Astrocyte (in vitro differentiated cells and primary cell): ENCODE measurements at regions not wholly inside any gene's neighbourhood (a gene's known extent, or its start where the extent isn't known, plus 50 kb on each side); places are given as distances from the start of the nearest gene placed in this dataset.

Source experiments
- DNase-seq: peaks from one replicate; pipeline ENCODE4 v3.0.0-alpha.2; 2010; ENCODE audit warnings: low read depth
- FAIRE-seq: peaks from 2 replicates; lab custom pipeline; 2011; peaks lifted over from hg19 to GRCh38; lab: Jason Lieb, UNC
- H2AFZ ChIP-seq: 2 replicates; pipeline ENCODE4 v1.6.0; 2012; ENCODE audit warnings: low read depth, low read length, inconsistent platforms
- H3K27ac ChIP-seq: 2 replicates; pipeline ENCODE4 v1.5.1; 2011; ENCODE audit warnings: low read depth, low read length, inconsistent platforms
- H3K27me3 ChIP-seq: 2 replicates; pipeline ENCODE4 v1.6.0; 2011; ENCODE audit warnings: low read length, inconsistent platforms; ENCODE audit not compliant: insufficient read depth
- H3K36me3 ChIP-seq: 2 replicates; pipeline ENCODE4 v1.5.1; 2011; ENCODE audit warnings: low read length, inconsistent platforms; ENCODE audit not compliant: insufficient read depth
- H3K4me1 ChIP-seq: 2 replicates; pipeline ENCODE4 v1.5.1; 2011; ENCODE audit warnings: low read length, inconsistent platforms; ENCODE audit not compliant: insufficient read depth
- H3K4me2 ChIP-seq: 2 replicates; pipeline ENCODE4 v1.6.0; 2012; ENCODE audit warnings: low read length, inconsistent platforms
- H3K4me3 ChIP-seq: 2 replicates; pipeline ENCODE4 v1.5.1; 2011; ENCODE audit warnings: low read depth, mild to moderate bottlenecking, low read length, inconsistent platforms; ENCODE audit not compliant: insufficient read depth
- H3K79me2 ChIP-seq: 2 replicates; pipeline ENCODE4 v1.6.0; 2012; ENCODE audit warnings: mild to moderate bottlenecking, low read length, inconsistent platforms; ENCODE audit not compliant: insufficient read depth
- H3K9ac ChIP-seq: 2 replicates; pipeline ENCODE4 v1.6.0; 2012; ENCODE audit warnings: mild to moderate bottlenecking, low read length, inconsistent platforms
- H3K9me3 ChIP-seq: 2 replicates; pipeline ENCODE4 v1.5.1; 2012; ENCODE audit warnings: low read depth, mild to moderate bottlenecking, low read length, inconsistent platforms; ENCODE audit not compliant: insufficient read depth
- H4K20me1 ChIP-seq: 2 replicates; pipeline ENCODE4 v1.6.0; 2012; ENCODE audit warnings: low read length, inconsistent platforms; ENCODE audit not compliant: insufficient read depth
- H3K27ac Mint-ChIP-seq: one replicate; pipeline ENCODE4 v1.8.0; 2021; ENCODE audit warnings: mild to moderate bottlenecking, mixed read lengths; ENCODE audit not compliant: unreplicated experiment
- H3K27me3 Mint-ChIP-seq: one replicate; pipeline ENCODE4 v1.8.0; 2021; ENCODE audit warnings: low read depth, mixed read lengths; ENCODE audit not compliant: unreplicated experiment
- H3K36me3 Mint-ChIP-seq: one replicate; pipeline ENCODE4 v1.8.0; 2021; ENCODE audit warnings: low read depth, mixed read lengths; ENCODE audit not compliant: unreplicated experiment
- H3K4me1 Mint-ChIP-seq: one replicate; pipeline ENCODE4 v1.8.0; 2021; ENCODE audit warnings: low read depth, mixed read lengths; ENCODE audit not compliant: unreplicated experiment
- H3K4me3 Mint-ChIP-seq: one replicate; pipeline ENCODE4 v1.8.0; 2021; ENCODE audit warnings: mild to moderate bottlenecking, moderate library complexity, mixed read lengths; ENCODE audit not compliant: unreplicated experiment
- H3K9me3 Mint-ChIP-seq: one replicate; pipeline ENCODE4 v1.8.0; 2021; ENCODE audit warnings: mild to moderate bottlenecking, mixed read lengths; ENCODE audit not compliant: unreplicated experiment
- EZH2 ChIP-seq: IDR thresholded peaks from 2 replicates; pipeline ENCODE4 v1.6.1; 2012; ENCODE audit warnings: mild to moderate bottlenecking, low read length, inconsistent platforms; ENCODE audit not compliant: insufficient read depth
- TF ChIP-seq, protein P1 (sequence below): IDR thresholded peaks from 2 replicates; pipeline ENCODE4 v1.5.1; 2011; ENCODE audit warnings: low read depth, mild to moderate bottlenecking, inconsistent platforms, low read length, moderate library complexity; ENCODE audit not compliant: insufficient read depth

DNA sequence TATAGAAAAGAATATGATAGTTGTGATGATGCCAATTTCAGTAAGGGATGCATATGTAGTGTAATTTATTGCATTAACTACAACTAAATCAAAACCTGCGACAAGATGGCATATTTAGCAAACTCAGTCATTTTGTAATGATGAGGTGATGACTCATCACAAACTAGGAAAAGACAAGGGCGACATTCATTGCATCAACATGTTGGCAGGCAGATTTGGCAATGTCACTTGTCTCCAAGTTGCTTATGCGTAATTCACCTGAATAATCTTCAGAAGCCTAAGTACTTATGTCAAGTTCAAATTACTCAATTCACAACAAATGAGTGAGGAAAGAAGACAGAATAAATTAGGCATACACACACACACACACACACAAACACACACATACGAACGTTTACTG is 273.2 kb upstream of the RGPD4 start:
- no peak overlapping the region for H3K27ac ChIP-seq
- no peak for TF ChIP-seq EZH2
- TF ChIP-seq, protein P1, sequence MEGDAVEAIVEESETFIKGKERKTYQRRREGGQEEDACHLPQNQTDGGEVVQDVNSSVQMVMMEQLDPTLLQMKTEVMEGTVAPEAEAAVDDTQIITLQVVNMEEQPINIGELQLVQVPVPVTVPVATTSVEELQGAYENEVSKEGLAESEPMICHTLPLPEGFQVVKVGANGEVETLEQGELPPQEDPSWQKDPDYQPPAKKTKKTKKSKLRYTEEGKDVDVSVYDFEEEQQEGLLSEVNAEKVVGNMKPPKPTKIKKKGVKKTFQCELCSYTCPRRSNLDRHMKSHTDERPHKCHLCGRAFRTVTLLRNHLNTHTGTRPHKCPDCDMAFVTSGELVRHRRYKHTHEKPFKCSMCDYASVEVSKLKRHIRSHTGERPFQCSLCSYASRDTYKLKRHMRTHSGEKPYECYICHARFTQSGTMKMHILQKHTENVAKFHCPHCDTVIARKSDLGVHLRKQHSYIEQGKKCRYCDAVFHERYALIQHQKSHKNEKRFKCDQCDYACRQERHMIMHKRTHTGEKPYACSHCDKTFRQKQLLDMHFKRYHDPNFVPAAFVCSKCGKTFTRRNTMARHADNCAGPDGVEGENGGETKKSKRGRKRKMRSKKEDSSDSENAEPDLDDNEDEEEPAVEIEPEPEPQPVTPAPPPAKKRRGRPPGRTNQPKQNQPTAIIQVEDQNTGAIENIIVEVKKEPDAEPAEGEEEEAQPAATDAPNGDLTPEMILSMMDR = no peak
- no peak for FAIRE-seq
- peak; percentile 25 for DNase-seq
- H2AFZ ChIP-seq = no peak overlapping the region
- no peaks in the 10 kb centered on the region for H3K36me3 ChIP-seq
- no peak overlapping the region for H3K4me2 ChIP-seq
- H3K4me1 Mint-ChIP-seq = no peaks in the 10 kb centered on the region
- H3K4me1 ChIP-seq = no peaks in the 10 kb centered on the region
- peaks cover 2% of the 10 kb centered on the region for H3K36me3 Mint-ChIP-seq
- peaks cover 11% of the 10 kb centered on the region for H3K9me3 Mint-ChIP-seq
- no peaks in the 10 kb centered on the region for H3K27me3 Mint-ChIP-seq
- no peaks in the 10 kb centered on the region for H3K79me2 ChIP-seq
- H3K27ac Mint-ChIP-seq = no peak overlapping the region
- no peaks in the 10 kb centered on the region for H4K20me1 ChIP-seq
- H3K4me3 Mint-ChIP-seq = no peak overlapping the region
- H3K9ac ChIP-seq = no peak overlapping the region
- H3K27me3 ChIP-seq = no peaks in the 10 kb centered on the region
- H3K9me3 ChIP-seq = peaks cover 6% of the 10 kb centered on the region
- H3K4me3 ChIP-seq = no peak overlapping the region

DNA sequence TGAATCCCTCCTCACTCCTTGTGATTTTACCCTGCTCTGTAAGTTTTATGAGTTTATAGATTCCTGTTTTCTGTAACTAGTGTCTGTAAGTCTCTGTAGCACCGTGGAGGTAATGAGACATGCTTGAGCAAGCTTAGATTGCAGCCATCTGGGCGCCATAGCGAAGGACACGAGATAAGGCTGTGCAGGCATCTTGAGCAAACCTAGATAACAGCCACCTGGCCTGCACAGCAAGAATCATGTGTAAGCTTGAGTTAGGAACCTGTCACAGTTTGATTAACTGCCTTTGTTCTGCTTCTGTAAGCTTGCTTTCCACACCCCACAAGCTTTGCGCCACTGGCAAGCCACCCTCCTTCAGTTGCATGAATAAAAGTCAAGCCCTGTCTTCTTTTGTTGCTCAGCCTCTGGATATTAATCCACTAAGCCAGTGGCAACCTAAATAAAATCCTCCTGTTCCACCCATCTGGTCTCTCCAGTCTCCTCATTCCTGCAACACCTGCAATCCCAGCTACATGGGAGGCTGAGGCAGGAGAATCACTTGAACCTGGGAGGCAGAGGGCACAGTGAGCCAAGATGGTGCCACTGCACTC is 270.6 kb upstream of the RGPD4 start:
- FAIRE-seq = no peak
- H3K27me3 Mint-ChIP-seq = no peaks in the 10 kb centered on the region
- H3K9me3 ChIP-seq = peaks cover 6% of the 10 kb centered on the region

DNA sequence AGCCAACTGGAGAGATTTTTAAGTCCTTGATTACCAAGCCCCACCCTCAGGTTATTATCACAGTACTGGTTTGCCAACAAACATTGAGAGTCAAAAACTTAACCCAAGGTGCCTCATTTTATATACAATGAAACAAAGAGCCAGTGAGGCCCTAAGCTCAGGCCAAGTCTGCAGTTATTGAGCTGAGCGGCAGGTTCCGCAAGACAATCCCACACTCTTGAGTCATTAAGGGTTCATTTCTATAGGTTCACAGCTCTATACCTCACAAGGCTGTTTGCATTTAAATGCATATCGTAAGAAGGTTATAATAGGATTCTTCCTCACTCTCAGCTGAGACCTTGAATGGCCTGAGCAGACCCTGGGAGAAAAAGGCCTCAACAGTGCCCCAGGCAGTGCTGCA is 268.4 kb upstream of the RGPD4 start:
- H3K4me3 Mint-ChIP-seq = no peak overlapping the region
- H4K20me1 ChIP-seq = no peaks in the 10 kb centered on the region
- H3K4me2 ChIP-seq = no peak overlapping the region
- H3K27me3 ChIP-seq = no peaks in the 10 kb centered on the region
- no peak overlapping the region for H3K9ac ChIP-seq
- no peaks in the 10 kb centered on the region for H3K79me2 ChIP-seq
- DNase-seq (no peak), FAIRE-seq (no peak)
- peaks cover 13% of the 10 kb centered on the region for H3K9me3 Mint-ChIP-seq
- no peak overlapping the region for H3K4me3 ChIP-seq
- no peak for TF ChIP-seq EZH2
- TF ChIP-seq, protein P1 = no peak
- no peak overlapping the region for H3K27ac ChIP-seq
- no peak overlapping the region for H3K27ac Mint-ChIP-seq
- H3K4me1 Mint-ChIP-seq = no peaks in the 10 kb centered on the region
- H3K27me3 Mint-ChIP-seq = peaks cover 4% of the 10 kb centered on the region
- no peaks in the 10 kb centered on the region for H3K4me1 ChIP-seq
- H2AFZ ChIP-seq = no peak overlapping the region
- no peaks in the 10 kb centered on the region for H3K36me3 ChIP-seq
- H3K36me3 Mint-ChIP-seq = peaks cover 2% of the 10 kb centered on the region
- peaks cover 6% of the 10 kb centered on the region for H3K9me3 ChIP-seq

More for the DNA sequence above, 270.6 kb upstream of the RGPD4 start:
- H2AFZ ChIP-seq = no peak overlapping the region
- no peaks in the 10 kb centered on the region for H4K20me1 ChIP-seq
- H3K4me2 ChIP-seq = no peak overlapping the region
- no peak for DNase-seq
- no peak overlapping the region for H3K27ac Mint-ChIP-seq
- peaks cover 2% of the 10 kb centered on the region for H3K36me3 Mint-ChIP-seq
- no peaks in the 10 kb centered on the region for H3K27me3 ChIP-seq
- H3K4me1 Mint-ChIP-seq = no peaks in the 10 kb centered on the region
- H3K36me3 ChIP-seq = no peaks in the 10 kb centered on the region
- H3K9me3 Mint-ChIP-seq = peaks cover 13% of the 10 kb centered on the region
- H3K4me1 ChIP-seq = no peaks in the 10 kb centered on the region
- no peak overlapping the region for H3K27ac ChIP-seq
- H3K79me2 ChIP-seq = no peaks in the 10 kb centered on the region
- no peak overlapping the region for H3K9ac ChIP-seq
- H3K4me3 ChIP-seq = no peak overlapping the region
- TF ChIP-seq EZH2 = no peak
- TF ChIP-seq, protein P1 = no peak
- no peak overlapping the region for H3K4me3 Mint-ChIP-seq
